Liver (tissue), 8 donors: ENCODE measurements at regions not wholly inside any gene's neighbourhood (a gene's known extent, or its start where the extent isn't known, plus 50 kb on each side); places are given as distances from the start of the nearest gene placed in this dataset.

Experiments
- DNase-seq: peaks from one replicate; pipeline ENCODE4 v3.0.0-alpha.2; 2017; ENCODE audit warnings: low spot score
- H3K27ac ChIP-seq, 2 donors: one replicate each; pipeline ENCODE4 v1.7.0; 2013; ENCODE audit warnings: inconsistent platforms in 2 of 2, low read length in 2 of 2, control low read depth in 1 of 2, low read depth in 1 of 2, mild to moderate bottlenecking in 1 of 2
- H3K27me3 ChIP-seq, 4 donors: one replicate each; pipeline versions ENCODE4 v1.6.1 to v1.7.0; 2013; ENCODE audit warnings: low read length in 3 of 4, inconsistent platforms in 1 of 4, mild to moderate bottlenecking in 1 of 4, moderate library complexity in 1 of 4; ENCODE audit not compliant: control insufficient read depth in 4 of 4, insufficient read depth in 4 of 4
- H3K36me3 ChIP-seq, 4 donors: one replicate each; pipeline versions ENCODE4 v1.6.1 to v1.7.0; 2013; ENCODE audit warnings: low read length in 3 of 4, mild to moderate bottlenecking in 3 of 4, low read depth in 1 of 4, moderate library complexity in 1 of 4; ENCODE audit not compliant: control insufficient read depth in 4 of 4, insufficient read depth in 3 of 4
- H3K4me1 ChIP-seq, 4 donors: one replicate each; pipeline versions ENCODE4 v1.6.1 to v1.7.0; 2013; ENCODE audit warnings: low read length in 3 of 4, mild to moderate bottlenecking in 3 of 4, moderate library complexity in 1 of 4; ENCODE audit not compliant: control insufficient read depth in 4 of 4, insufficient read depth in 4 of 4
- H3K4me3 ChIP-seq, 3 donors: one replicate each; pipeline versions ENCODE4 v1.6.1 to v1.7.0; 2013; ENCODE audit warnings: low read length in 3 of 3, control low read depth in 1 of 3, low read depth in 1 of 3, mild to moderate bottlenecking in 1 of 3
- H3K9ac ChIP-seq, 2 donors: one replicate each; pipeline ENCODE4 v1.7.0; 2013; ENCODE audit warnings: low read length in 2 of 2, mild to moderate bottlenecking in 2 of 2, moderate library complexity in 2 of 2, control low read depth in 1 of 2, low read depth in 1 of 2
- H3K9me3 ChIP-seq, 4 donors: one replicate each; pipeline versions ENCODE4 v1.6.1 to v1.7.0; 2013; ENCODE audit warnings: low read length in 3 of 4; ENCODE audit not compliant: control insufficient read depth in 4 of 4
- EGR1 ChIP-seq, 2 donors: IDR thresholded peaks; 2 replicates each; pipeline ENCODE4 v1.6.1; 2016 to 2018; ENCODE audit warnings: antibody characterized with exemption in 2 of 2, low read depth in 2 of 2
- GABPA ChIP-seq, 2 donors: IDR thresholded peaks in 1 of 2; conservative IDR thresholded peaks in 1 of 2; 2 replicates each; pipeline ENCODE4 v1.6.1; 2016; ENCODE audit warnings: antibody characterized with exemption in 2 of 2, mild to moderate bottlenecking in 1 of 2, moderate library complexity in 1 of 2
- HNF4A ChIP-seq, 2 donors: conservative IDR thresholded peaks; 2 replicates each; pipeline ENCODE4 v1.6.1; 2016; ENCODE audit warnings: antibody characterized with exemption in 2 of 2, mild to moderate bottlenecking in 2 of 2
- HNF4G ChIP-seq: IDR thresholded peaks from 2 replicates; pipeline ENCODE4 v1.6.1; 2016; ENCODE audit warnings: antibody characterized with exemption
- JUND ChIP-seq, 2 donors: IDR thresholded peaks; 2 replicates each; pipeline ENCODE4 v1.6.1; 2016; ENCODE audit warnings: antibody characterized with exemption in 2 of 2
- NR2F2 ChIP-seq: IDR thresholded peaks from 2 replicates; pipeline ENCODE4 v1.6.1; 2016; ENCODE audit warnings: antibody characterized with exemption
- RAD21 ChIP-seq, 2 donors: IDR thresholded peaks; 2 replicates each; pipeline ENCODE4 v1.6.1; 2016; ENCODE audit warnings: antibody characterized with exemption in 2 of 2, mild to moderate bottlenecking in 2 of 2
- RXRA ChIP-seq, 2 donors: IDR thresholded peaks; 2 replicates each; pipeline ENCODE4 v1.6.1; 2017 to 2018; ENCODE audit warnings: antibody characterized with exemption in 2 of 2, mild to moderate bottlenecking in 1 of 2
- SP1 ChIP-seq: IDR thresholded peaks from 2 replicates; pipeline ENCODE4 v1.6.1; 2018; ENCODE audit warnings: antibody characterized with exemption, mild to moderate bottlenecking
- YY1 ChIP-seq: IDR thresholded peaks from 2 replicates; pipeline ENCODE4 v1.6.1; 2016; ENCODE audit warnings: antibody characterized with exemption, mild to moderate bottlenecking
- whole genome bisulfite sequencing: extraction: QIAGEN DNeasy Blood & Tissue Kit; methylation state at CpG from one replicate; pipeline ENCODE4 v1.1.7; 2013; 5-methylcytosine and 5-hydroxymethylcytosine counted together
- TF ChIP-seq, protein P1 (sequence below): IDR thresholded peaks from 2 replicates; pipeline ENCODE4 v1.6.1; 2016; ENCODE audit warnings: antibody characterized with exemption
- TF ChIP-seq, protein P2 (sequence below): IDR thresholded peaks from 2 replicates; pipeline ENCODE4 v1.6.1; 2016; ENCODE audit warnings: antibody characterized with exemption
- TF ChIP-seq, protein P3 (sequence below): IDR thresholded peaks from 2 replicates; pipeline ENCODE4 v1.6.1; 2016; ENCODE audit warnings: antibody characterized with exemption
- TF ChIP-seq, protein P4 (sequence below): fragments of 150-350 bp; IDR thresholded peaks from 2 replicates; pipeline ENCODE4 v1.5.1; 2017; ENCODE audit warnings: improper control_type of control experiment, low read depth, low read length; ENCODE audit not compliant: missing input control
- donor health status: healthy.
- donor health status: healthy.
- donor health status: healthy.
- donor health status: healthy.
- donor health status: healthy.

DNA sequence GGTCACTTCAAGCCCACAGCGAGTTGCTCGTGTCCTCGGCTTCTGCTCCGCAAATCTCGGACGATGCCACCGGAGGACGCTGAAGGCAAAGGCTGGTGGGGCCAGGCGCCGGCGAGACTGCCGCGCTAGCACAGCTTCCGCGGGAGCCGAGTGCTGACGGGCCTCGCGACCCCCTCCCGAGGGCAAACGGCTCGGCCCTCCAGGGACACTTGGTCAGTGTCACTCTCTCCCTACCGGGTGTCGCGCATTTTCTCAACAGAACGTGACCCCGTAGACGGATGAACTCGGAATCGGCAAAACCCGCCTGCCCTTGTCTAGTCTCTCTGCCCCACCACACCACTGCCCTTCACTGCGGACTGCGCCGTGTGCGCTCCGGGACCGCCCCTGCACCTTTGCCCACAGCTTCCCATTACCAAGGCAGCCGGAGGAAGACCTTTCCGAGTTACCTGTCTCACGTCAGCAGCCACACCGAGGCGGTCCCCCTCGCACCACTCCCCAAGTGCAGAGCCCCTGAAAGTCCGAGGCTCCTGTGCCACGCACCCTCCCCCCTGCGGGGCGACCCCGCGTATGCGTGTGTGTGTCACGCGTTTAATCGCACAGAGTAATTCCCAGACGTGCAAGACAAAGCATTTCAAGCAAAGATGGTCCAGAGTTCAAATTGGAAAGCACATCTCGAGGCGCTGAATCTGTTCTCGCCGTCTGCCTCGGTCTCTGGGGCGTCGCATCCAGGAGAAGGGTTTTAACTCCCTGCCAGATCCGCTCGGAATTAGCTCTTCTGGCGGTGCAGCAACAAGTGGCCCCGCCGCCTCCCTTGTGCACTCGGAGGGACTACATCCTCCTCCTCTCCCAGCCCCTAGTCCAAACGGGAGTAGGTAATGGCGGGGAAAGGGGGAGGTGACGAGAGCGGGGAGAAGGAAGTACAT, 245.0 kb upstream of the TOPAZ1 start:
- Histone ChIP-seq H3K36me3 (no peaks in the 10 kb centered on the region), H3K9me3 (peaks cover 0 to 20% (median 4%) of the 10 kb centered on the region in 4 donors), H3K4me3 (peak overlapping the region in 2 of 3 donors; percentile 7 to 9), H3K27me3 (peaks cover 7 to 24% (median 19%) of the 10 kb centered on the region in 4 donors), H3K4me1 (peaks cover 20 to 48% (median 28%) of the 10 kb centered on the region in 4 donors), H3K27ac (no peak overlapping the region), H3K9ac (no peak overlapping the region)
- WGBS = 3% methylated on average over 71 of the region's 71 CpGs
- no peak for DNase-seq
- TF ChIP-seq RAD21 (IDR thresholded peaks at IDR 0.05) (peak in 1 of 2 donors; percentile 14), HNF4A (conservative IDR thresholded peaks at IDR 0.05) (no peak), HNF4G (no peak), SP1 (no peak), EGR1 (IDR thresholded peaks at IDR 0.05; ENCODE audit: low read depth in 2 of 2) (no peak), JUND (IDR thresholded peaks at IDR 0.05) (no peak)

DNA sequence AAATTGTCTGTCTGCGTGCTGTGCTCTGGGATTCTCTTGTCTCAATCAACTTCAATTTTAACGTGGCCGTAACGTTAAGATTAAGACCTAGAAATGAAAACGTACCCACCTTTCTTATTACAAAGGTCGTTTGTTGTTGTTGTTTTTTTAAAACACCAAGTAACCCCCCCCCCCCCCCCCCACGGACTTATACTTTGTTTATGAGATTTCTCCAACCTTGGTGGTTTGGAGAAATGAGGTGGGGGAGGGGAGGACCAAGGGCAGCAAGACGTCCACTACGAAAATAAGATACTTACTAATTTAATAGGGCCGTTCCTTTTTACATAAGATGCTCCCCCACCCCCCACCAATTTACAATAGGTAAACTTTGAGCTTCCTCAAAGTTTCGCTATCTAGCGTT, 244.4 kb upstream of the TOPAZ1 start:
- Histone ChIP-seq H3K27ac (no peak overlapping the region), H3K36me3 (no peaks in the 10 kb centered on the region), H3K27me3 (peaks cover 7 to 26% (median 19%) of the 10 kb centered on the region in 4 donors), H3K9me3 (peaks cover 0 to 17% (median 3%) of the 10 kb centered on the region in 4 donors), H3K4me1 (peaks cover 20 to 48% (median 28%) of the 10 kb centered on the region in 4 donors), H3K4me3 (peak overlapping the region in 1 of 3 donors; percentile 9), H3K9ac (no peak overlapping the region)
- WGBS = 4% methylated on average over 12 of the region's 12 CpGs
- no peak for DNase-seq
- TF ChIP-seq, protein P1, sequence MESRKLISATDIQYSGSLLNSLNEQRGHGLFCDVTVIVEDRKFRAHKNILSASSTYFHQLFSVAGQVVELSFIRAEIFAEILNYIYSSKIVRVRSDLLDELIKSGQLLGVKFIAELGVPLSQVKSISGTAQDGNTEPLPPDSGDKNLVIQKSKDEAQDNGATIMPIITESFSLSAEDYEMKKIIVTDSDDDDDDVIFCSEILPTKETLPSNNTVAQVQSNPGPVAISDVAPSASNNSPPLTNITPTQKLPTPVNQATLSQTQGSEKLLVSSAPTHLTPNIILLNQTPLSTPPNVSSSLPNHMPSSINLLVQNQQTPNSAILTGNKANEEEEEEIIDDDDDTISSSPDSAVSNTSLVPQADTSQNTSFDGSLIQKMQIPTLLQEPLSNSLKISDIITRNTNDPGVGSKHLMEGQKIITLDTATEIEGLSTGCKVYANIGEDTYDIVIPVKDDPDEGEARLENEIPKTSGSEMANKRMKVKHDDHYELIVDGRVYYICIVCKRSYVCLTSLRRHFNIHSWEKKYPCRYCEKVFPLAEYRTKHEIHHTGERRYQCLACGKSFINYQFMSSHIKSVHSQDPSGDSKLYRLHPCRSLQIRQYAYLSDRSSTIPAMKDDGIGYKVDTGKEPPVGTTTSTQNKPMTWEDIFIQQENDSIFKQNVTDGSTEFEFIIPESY = no peak
- TF ChIP-seq RAD21 (IDR thresholded peaks at IDR 0.05) = no peak
- TF ChIP-seq SP1 = no peak
- no peak for TF ChIP-seq RXRA (IDR thresholded peaks at IDR 0.05)
- no peak for TF ChIP-seq NR2F2
- TF ChIP-seq YY1 = no peak
- TF ChIP-seq, protein P2, sequence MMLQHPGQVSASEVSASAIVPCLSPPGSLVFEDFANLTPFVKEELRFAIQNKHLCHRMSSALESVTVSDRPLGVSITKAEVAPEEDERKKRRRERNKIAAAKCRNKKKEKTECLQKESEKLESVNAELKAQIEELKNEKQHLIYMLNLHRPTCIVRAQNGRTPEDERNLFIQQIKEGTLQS = no peak
- TF ChIP-seq, protein P3, sequence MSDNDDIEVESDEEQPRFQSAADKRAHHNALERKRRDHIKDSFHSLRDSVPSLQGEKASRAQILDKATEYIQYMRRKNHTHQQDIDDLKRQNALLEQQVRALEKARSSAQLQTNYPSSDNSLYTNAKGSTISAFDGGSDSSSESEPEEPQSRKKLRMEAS = no peak

DNA sequence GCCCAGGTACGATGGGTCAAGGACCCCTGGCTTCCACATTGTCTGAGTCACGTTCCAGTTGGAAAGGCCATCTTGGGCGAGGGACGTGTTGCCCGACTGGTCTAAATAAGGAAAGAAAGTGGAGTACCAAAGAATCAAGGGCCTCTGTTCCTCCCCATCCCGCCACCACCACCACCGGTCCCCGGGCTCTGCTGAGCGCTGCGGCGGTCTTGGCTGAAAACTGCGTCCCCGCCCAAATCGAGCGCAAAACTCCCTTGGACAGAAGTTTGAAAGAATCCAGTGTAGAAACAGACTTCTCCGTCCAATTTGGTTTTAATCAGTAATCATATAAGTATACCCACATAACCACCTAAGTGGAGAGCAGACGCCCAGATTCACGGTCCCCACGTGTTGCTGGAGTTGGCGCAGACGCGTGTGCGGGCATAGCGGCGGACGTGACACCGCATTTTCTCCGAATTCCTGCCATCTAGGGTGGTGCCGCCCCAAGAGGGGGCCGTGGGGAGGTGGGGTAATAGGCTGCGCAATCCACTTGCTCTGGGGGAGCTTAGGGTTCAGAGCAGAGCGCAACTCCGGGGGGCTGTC, 243.8 kb upstream of the TOPAZ1 start:
- H3K4me3 ChIP-seq = peak overlapping the region in 2 of 3 donors; percentile 7 to 9

More for the DNA sequence above, 243.8 kb upstream of the TOPAZ1 start:
- Histone ChIP-seq H3K4me1 (peaks cover 20 to 48% (median 28%) of the 10 kb centered on the region in 4 donors), H3K9me3 (peaks cover 0 to 16% (median 2%) of the 10 kb centered on the region in 4 donors), H3K9ac (no peak overlapping the region), H3K27ac (no peak overlapping the region), H3K27me3 (peaks cover 9 to 32% (median 19%) of the 10 kb centered on the region in 4 donors), H3K36me3 (no peaks in the 10 kb centered on the region)
- no peak for DNase-seq
- no peak for TF ChIP-seq RXRA (IDR thresholded peaks at IDR 0.05)
- TF ChIP-seq NR2F2 = no peak
- no peak for TF ChIP-seq HNF4A (conservative IDR thresholded peaks at IDR 0.05)
- no peak for TF ChIP-seq GABPA (IDR thresholded peaks at IDR 0.05 in 1 of 2, conservative IDR thresholded peaks at IDR 0.05 in 1 of 2)
- TF ChIP-seq, protein P4, sequence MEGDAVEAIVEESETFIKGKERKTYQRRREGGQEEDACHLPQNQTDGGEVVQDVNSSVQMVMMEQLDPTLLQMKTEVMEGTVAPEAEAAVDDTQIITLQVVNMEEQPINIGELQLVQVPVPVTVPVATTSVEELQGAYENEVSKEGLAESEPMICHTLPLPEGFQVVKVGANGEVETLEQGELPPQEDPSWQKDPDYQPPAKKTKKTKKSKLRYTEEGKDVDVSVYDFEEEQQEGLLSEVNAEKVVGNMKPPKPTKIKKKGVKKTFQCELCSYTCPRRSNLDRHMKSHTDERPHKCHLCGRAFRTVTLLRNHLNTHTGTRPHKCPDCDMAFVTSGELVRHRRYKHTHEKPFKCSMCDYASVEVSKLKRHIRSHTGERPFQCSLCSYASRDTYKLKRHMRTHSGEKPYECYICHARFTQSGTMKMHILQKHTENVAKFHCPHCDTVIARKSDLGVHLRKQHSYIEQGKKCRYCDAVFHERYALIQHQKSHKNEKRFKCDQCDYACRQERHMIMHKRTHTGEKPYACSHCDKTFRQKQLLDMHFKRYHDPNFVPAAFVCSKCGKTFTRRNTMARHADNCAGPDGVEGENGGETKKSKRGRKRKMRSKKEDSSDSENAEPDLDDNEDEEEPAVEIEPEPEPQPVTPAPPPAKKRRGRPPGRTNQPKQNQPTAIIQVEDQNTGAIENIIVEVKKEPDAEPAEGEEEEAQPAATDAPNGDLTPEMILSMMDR = no peak
- no peak for TF ChIP-seq JUND (IDR thresholded peaks at IDR 0.05)
- TF ChIP-seq, protein P1 = no peak
- TF ChIP-seq YY1 = no peak
- WGBS = 6% methylated on average over 33 of the region's 33 CpGs
